Naive thymus-derived CD4-positive, alpha-beta T cell (primary cell): ENCODE measurements at regions not wholly inside any gene's neighbourhood (a gene's known extent, or its start where the extent isn't known, plus 50 kb on each side); places are given as distances from the start of the nearest gene placed in this dataset.

Experiments
- ATAC-seq: fragments of 150-1000 bp; cut with Tn5 transposase; 2 replicates; pipeline ENCODE4 v1.10.0; 2021; ENCODE audit warnings: mild to moderate bottlenecking, moderate library complexity
- CTCF ChIA-PET: fragments of 350-600 bp; sonication (Branson Sonifier 250); formaldehyde crosslinking; loops from one replicate; lab custom pipeline; 2021; ENCODE audit warnings: antibody characterized with exemption; lab: Charles Lee
- POLR2A ChIA-PET: fragments of 350-600 bp; sonication (Branson Sonifier 250); formaldehyde crosslinking; loops from one replicate; lab custom pipeline; 2021; ENCODE audit warnings: antibody characterized with exemption, inconsistent platforms; lab: Charles Lee
- DNase-seq, 9 donors: peaks; one replicate each; pipeline versions ENCODE4 v3.0.0 to v3.0.0-alpha.2; 2020 to 2022; ENCODE audit warnings: mixed read lengths in 1 of 9
- H3K27ac ChIP-seq: one replicate; pipeline ENCODE4 v1.7.0; 2013; ENCODE audit warnings: mild to moderate bottlenecking, low read depth, low read length, moderate library complexity
- H3K27me3 ChIP-seq, 2 donors: one replicate each; pipeline ENCODE4 v1.7.0; 2013; ENCODE audit warnings: low read length in 2 of 2, mild to moderate bottlenecking in 2 of 2, moderate library complexity in 2 of 2; ENCODE audit not compliant: control insufficient read depth in 2 of 2, insufficient read depth in 2 of 2
- H3K36me3 ChIP-seq, 3 experiments: 1 replicate in 2 of 3; 2 replicates in 1 of 3; pipeline ENCODE4 v1.7.0; 2013; ENCODE audit warnings: low read length in 3 of 3, mild to moderate bottlenecking in 3 of 3, moderate library complexity in 1 of 3; ENCODE audit not compliant: insufficient read depth in 3 of 3, control insufficient read depth in 2 of 3
- H3K4me1 ChIP-seq, 2 donors: one replicate each; pipeline ENCODE4 v1.7.0; 2013; ENCODE audit warnings: low read length in 2 of 2, mild to moderate bottlenecking in 2 of 2, moderate library complexity in 1 of 2; ENCODE audit not compliant: control insufficient read depth in 2 of 2, insufficient read depth in 2 of 2
- H3K4me3 ChIP-seq: 2 replicates; pipeline ENCODE4 v1.7.0; 2013; ENCODE audit warnings: mild to moderate bottlenecking, low read length
- H3K9me3 ChIP-seq, 3 experiments: 1 replicate in 2 of 3; 2 replicates in 1 of 3; pipeline ENCODE4 v1.7.0; 2013; ENCODE audit warnings: low read length in 3 of 3; ENCODE audit not compliant: control insufficient read depth in 2 of 3
- H3K27ac Mint-ChIP-seq, 9 donors: one replicate each; pipeline ENCODE4 v1.8.0; 2020 to 2022; ENCODE audit warnings: mixed read lengths in 9 of 9, mild to moderate bottlenecking in 8 of 9, moderate library complexity in 5 of 9, inconsistent platforms in 2 of 9
- H3K27me3 Mint-ChIP-seq, 5 donors: one replicate each; pipeline ENCODE4 v1.8.0; 2021 to 2022; ENCODE audit warnings: mixed read lengths in 5 of 5, mild to moderate bottlenecking in 1 of 5
- H3K36me3 Mint-ChIP-seq, 5 donors: one replicate each; pipeline ENCODE4 v1.8.0; 2020 to 2022; ENCODE audit warnings: mixed read lengths in 5 of 5, mild to moderate bottlenecking in 3 of 5, inconsistent platforms in 1 of 5
- H3K4me1 Mint-ChIP-seq, 7 donors: one replicate each; pipeline ENCODE4 v1.8.0; 2020 to 2022; ENCODE audit warnings: mixed read lengths in 7 of 7, mild to moderate bottlenecking in 3 of 7, inconsistent platforms in 1 of 7
- H3K4me3 Mint-ChIP-seq, 10 donors: one replicate each; pipeline ENCODE4 v1.8.0; 2020 to 2022; ENCODE audit warnings: mild to moderate bottlenecking in 10 of 10, mixed read lengths in 10 of 10, moderate library complexity in 6 of 10, inconsistent platforms in 2 of 10
- H3K9me3 Mint-ChIP-seq, 11 donors: one replicate each; pipeline ENCODE4 v1.8.0; 2020 to 2022; ENCODE audit warnings: mixed read lengths in 11 of 11, mild to moderate bottlenecking in 4 of 11, inconsistent platforms in 1 of 11, moderate library complexity in 1 of 11
- intact Hi-C, 2 donors: fragments of 100-400 bp; cut with micrococcal nuclease; formaldehyde crosslinking; loops; one replicate each; pipeline ENCODE4 v1.15.1; 2023

DNA sequence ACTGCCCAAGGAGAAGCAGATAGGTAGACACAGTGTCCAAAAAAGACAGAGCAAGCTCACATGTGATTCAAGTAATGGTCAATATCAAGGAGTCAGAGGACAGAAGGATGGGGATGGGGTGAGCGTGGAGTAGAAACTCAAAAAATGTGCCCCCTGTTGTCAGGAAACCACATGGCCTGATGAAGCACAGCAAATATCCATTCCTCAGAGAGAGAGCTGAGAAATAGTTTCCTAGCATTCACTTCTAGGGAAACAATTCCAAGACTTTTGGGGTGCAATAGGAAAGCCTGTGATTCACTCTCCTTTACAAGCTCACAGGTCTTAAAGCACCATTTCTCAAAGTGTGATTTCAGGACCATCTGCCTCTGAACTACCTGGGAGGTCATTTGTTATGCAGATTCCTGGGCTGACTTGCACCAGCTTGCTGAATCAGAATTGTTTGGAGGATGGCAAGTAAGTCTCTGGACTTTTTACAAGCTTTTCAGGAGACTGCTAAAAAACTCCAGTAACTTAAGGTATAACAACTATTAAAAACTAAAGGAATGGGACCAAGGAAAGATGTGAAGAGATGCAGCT is 432.8 kb downstream of the HDGFL1 start:
- H3K4me1 ChIP-seq: no peaks in the 10 kb centered on the region
- no peak for ATAC-seq
- no peak overlapping the region for H3K27ac ChIP-seq
- DNase-seq: no peak
- Mint-ChIP-seq H3K9me3 (peaks cover 0 to 20% (median 1%) of the 10 kb centered on the region in 11 donors), H3K4me1 (no peaks in the 10 kb centered on the region), H3K36me3 (no peaks in the 10 kb centered on the region), H3K4me3 (no peak overlapping the region), H3K27ac (no peak overlapping the region), H3K27me3 (no peaks in the 10 kb centered on the region)
- H3K9me3 ChIP-seq: no peaks in the 10 kb centered on the region
- H3K36me3 ChIP-seq: no peaks in the 10 kb centered on the region
- no peaks in the 10 kb centered on the region for H3K27me3 ChIP-seq
- CTCF ChIA-PET: interaction anchor here (0.6 kb wide), 1 partner anchor 17 kb away, joined by 3 read pairs; no protein-coding TSS in a partner anchor
- POLR2A ChIA-PET: no interaction called here
- intact Hi-C loops: no loop called here
- no peak overlapping the region for H3K4me3 ChIP-seq

GRCh38 chr6:23003671-23004467 is 434.5 kb downstream of the HDGFL1 start:
- H3K27ac Mint-ChIP-seq: no peak overlapping the region
- no peaks in the 10 kb centered on the region for H3K4me1 Mint-ChIP-seq
- Histone ChIP-seq H3K9me3 (no peaks in the 10 kb centered on the region), H3K4me3 (no peak overlapping the region), H3K36me3 (no peaks in the 10 kb centered on the region), H3K4me1 (no peaks in the 10 kb centered on the region), H3K27ac (no peak overlapping the region), H3K27me3 (no peaks in the 10 kb centered on the region)
- intact Hi-C loops: no loop called here
- H3K9me3 Mint-ChIP-seq: peaks cover 0 to 20% (median 1%) of the 10 kb centered on the region in 11 donors
- ChIA-PET CTCF (no interaction called here), POLR2A (no interaction called here)
- no peaks in the 10 kb centered on the region for H3K36me3 Mint-ChIP-seq
- no peak overlapping the region for H3K4me3 Mint-ChIP-seq
- ATAC-seq (no peak), DNase-seq (no peak)
- no peaks in the 10 kb centered on the region for H3K27me3 Mint-ChIP-seq

- Mint-ChIP-seq H3K9me3 (peaks cover 0 to 18% (median 0%) of the 10 kb centered on the region in 11 donors), H3K27ac (no peak overlapping the region), H3K36me3 (no peaks in the 10 kb centered on the region), H3K27me3 (no peaks in the 10 kb centered on the region), H3K4me1 (no peaks in the 10 kb centered on the region), H3K4me3 (no peak overlapping the region)
- Histone ChIP-seq H3K27me3 (no peaks in the 10 kb centered on the region), H3K9me3 (no peaks in the 10 kb centered on the region), H3K4me1 (no peaks in the 10 kb centered on the region), H3K27ac (no peak overlapping the region), H3K36me3 (no peaks in the 10 kb centered on the region), H3K4me3 (no peak overlapping the region)
- ATAC-seq (no peak), DNase-seq (no peak)
- POLR2A ChIA-PET: no interaction called here
- CTCF ChIA-PET: interaction anchor here (0.5 kb wide), 1 partner anchor 683 kb away, joined by 5 read pairs; no protein-coding TSS in a partner anchor
- intact Hi-C loops: no loop called here
Observed at GRCh38 chr6:23006656-23007055, 437.3 kb downstream of the HDGFL1 start.

DNA sequence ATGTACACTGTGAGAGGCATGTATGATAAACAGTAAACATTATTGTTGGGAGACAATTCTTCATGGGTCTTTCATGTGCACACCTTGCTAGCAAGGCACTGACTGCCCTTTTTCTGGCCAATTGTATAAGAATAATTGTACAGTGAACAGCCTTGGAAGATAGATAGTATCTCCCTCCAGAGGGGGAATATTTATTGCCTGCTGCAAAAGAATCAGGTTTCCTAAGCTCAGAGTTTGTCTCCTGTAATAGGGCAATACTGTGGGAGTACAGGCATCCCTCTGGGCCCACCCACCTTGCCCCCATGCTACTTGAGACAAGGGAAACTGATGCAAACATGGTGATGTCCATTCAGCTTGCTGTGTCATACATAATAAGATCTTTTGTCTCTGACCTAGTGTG is 442.2 kb downstream of the HDGFL1 start:
- Mint-ChIP-seq H3K36me3 (no peaks in the 10 kb centered on the region), H3K4me3 (no peak overlapping the region), H3K4me1 (no peaks in the 10 kb centered on the region), H3K27me3 (no peaks in the 10 kb centered on the region), H3K27ac (no peak overlapping the region), H3K9me3 (peaks cover 0 to 17% (median 0%) of the 10 kb centered on the region in 11 donors)
- ChIA-PET CTCF (no interaction called here), POLR2A (no interaction called here)
- Histone ChIP-seq H3K9me3 (no peaks in the 10 kb centered on the region), H3K4me1 (no peaks in the 10 kb centered on the region), H3K4me3 (no peak overlapping the region), H3K27me3 (no peaks in the 10 kb centered on the region), H3K27ac (no peak overlapping the region), H3K36me3 (no peaks in the 10 kb centered on the region)
- ATAC-seq (no peak), DNase-seq (no peak)
- intact Hi-C loops: no loop called here

- H3K36me3 ChIP-seq: no peaks in the 10 kb centered on the region
- no peaks in the 10 kb centered on the region for H3K27me3 Mint-ChIP-seq
- no peaks in the 10 kb centered on the region for H3K4me1 ChIP-seq
- H3K4me3 Mint-ChIP-seq: no peak overlapping the region
- ChIA-PET CTCF (no interaction called here), POLR2A (no interaction called here)
- no peak overlapping the region for H3K4me3 ChIP-seq
- no peaks in the 10 kb centered on the region for H3K27me3 ChIP-seq
- H3K9me3 ChIP-seq: no peaks in the 10 kb centered on the region
- no peaks in the 10 kb centered on the region for H3K36me3 Mint-ChIP-seq
- intact Hi-C loops: no loop called here
- H3K27ac ChIP-seq: no peak overlapping the region
- H3K27ac Mint-ChIP-seq: no peak overlapping the region
- no peaks in the 10 kb centered on the region for H3K4me1 Mint-ChIP-seq
- ATAC-seq: no peak
- peaks cover 0 to 17% (median 0%) of the 10 kb centered on the region in 11 donors for H3K9me3 Mint-ChIP-seq
- DNase-seq: no peak
Observed at GRCh38 chr6:23013776-23014175, 444.4 kb downstream of the HDGFL1 start.

GRCh38 chr6:23016696-23017095 is 447.3 kb downstream of the HDGFL1 start:
- Mint-ChIP-seq H3K27ac (no peak overlapping the region), H3K4me1 (no peaks in the 10 kb centered on the region), H3K36me3 (no peaks in the 10 kb centered on the region), H3K9me3 (peaks cover 0 to 7% (median 0%) of the 10 kb centered on the region in 11 donors), H3K27me3 (no peaks in the 10 kb centered on the region), H3K4me3 (no peak overlapping the region)
- intact Hi-C loops: no loop called here
- H3K27ac ChIP-seq: no peak overlapping the region
- H3K36me3 ChIP-seq: no peaks in the 10 kb centered on the region
- ChIA-PET CTCF (no interaction called here), POLR2A (no interaction called here)
- no peaks in the 10 kb centered on the region for H3K9me3 ChIP-seq
- DNase-seq (no peak), ATAC-seq (no peak)
- H3K4me3 ChIP-seq: no peak overlapping the region
- no peaks in the 10 kb centered on the region for H3K27me3 ChIP-seq
- H3K4me1 ChIP-seq: no peaks in the 10 kb centered on the region

- ChIA-PET POLR2A (no interaction called here), CTCF (no interaction called here)
- Histone ChIP-seq H3K9me3 (no peaks in the 10 kb centered on the region), H3K4me1 (no peaks in the 10 kb centered on the region), H3K36me3 (no peaks in the 10 kb centered on the region), H3K4me3 (no peak overlapping the region), H3K27me3 (no peaks in the 10 kb centered on the region), H3K27ac (no peak overlapping the region)
- Mint-ChIP-seq H3K36me3 (no peaks in the 10 kb centered on the region), H3K27me3 (no peaks in the 10 kb centered on the region), H3K4me3 (no peak overlapping the region), H3K4me1 (no peaks in the 10 kb centered on the region), H3K9me3 (peaks cover 0 to 14% (median 0%) of the 10 kb centered on the region in 11 donors), H3K27ac (no peak overlapping the region)
- intact Hi-C loops: no loop called here
- DNase-seq (no peak), ATAC-seq (no peak)
Observed at GRCh38 chr6:23021487-23021886, 452.1 kb downstream of the HDGFL1 start.
